Thymus (tissue), 11 donors: ENCODE measurements at regions not wholly inside any gene's neighbourhood (a gene's known extent, or its start where the extent isn't known, plus 50 kb on each side); places are given as distances from the start of the nearest gene placed in this dataset.

Source experiments
- DNase-seq, 9 donors: peaks; one replicate each; pipeline ENCODE4 v3.0.0-alpha.2; 2013; ENCODE audit warnings: low spot score in 9 of 9, low read depth in 6 of 9, missing footprints in 1 of 9
- H3K27ac ChIP-seq, 2 donors: one replicate each; pipeline ENCODE4 v1.5.1; 2013; ENCODE audit warnings: control low read depth in 1 of 2, low read depth in 1 of 2, low read length in 1 of 2, mild to moderate bottlenecking in 1 of 2, moderate library complexity in 1 of 2
- H3K27me3 ChIP-seq, 2 donors: one replicate each; pipeline ENCODE4 v1.5.1; 2013; ENCODE audit warnings: low read length in 1 of 2; ENCODE audit not compliant: control insufficient read depth in 2 of 2, insufficient read depth in 1 of 2
- H3K36me3 ChIP-seq, 2 donors: one replicate each; pipeline ENCODE4 v1.5.1; 2013; ENCODE audit warnings: low read length in 1 of 2, mild to moderate bottlenecking in 1 of 2, moderate library complexity in 1 of 2; ENCODE audit not compliant: control insufficient read depth in 2 of 2, insufficient read depth in 2 of 2
- H3K4me1 ChIP-seq, 2 donors: one replicate each; pipeline ENCODE4 v1.5.1; 2013; ENCODE audit warnings: low read length in 2 of 2; ENCODE audit not compliant: control insufficient read depth in 2 of 2, insufficient read depth in 2 of 2
- H3K4me3 ChIP-seq, 2 donors: one replicate each; pipeline ENCODE4 v1.5.1; 2013; ENCODE audit warnings: low read length in 2 of 2, control low read depth in 1 of 2, mild to moderate bottlenecking in 1 of 2
- H3K9me3 ChIP-seq, 2 donors: one replicate each; pipeline ENCODE4 v1.5.1; 2013; ENCODE audit warnings: low read length in 1 of 2, mild to moderate bottlenecking in 1 of 2; ENCODE audit not compliant: control insufficient read depth in 2 of 2, insufficient read depth in 1 of 2
- WGBS: extraction: QIAGEN DNeasy Blood & Tissue Kit; methylation state at CpG from one replicate; pipeline ENCODE4 v1.1.7; 2013; 5-methylcytosine and 5-hydroxymethylcytosine counted together
- donor health status: healthy.

DNA sequence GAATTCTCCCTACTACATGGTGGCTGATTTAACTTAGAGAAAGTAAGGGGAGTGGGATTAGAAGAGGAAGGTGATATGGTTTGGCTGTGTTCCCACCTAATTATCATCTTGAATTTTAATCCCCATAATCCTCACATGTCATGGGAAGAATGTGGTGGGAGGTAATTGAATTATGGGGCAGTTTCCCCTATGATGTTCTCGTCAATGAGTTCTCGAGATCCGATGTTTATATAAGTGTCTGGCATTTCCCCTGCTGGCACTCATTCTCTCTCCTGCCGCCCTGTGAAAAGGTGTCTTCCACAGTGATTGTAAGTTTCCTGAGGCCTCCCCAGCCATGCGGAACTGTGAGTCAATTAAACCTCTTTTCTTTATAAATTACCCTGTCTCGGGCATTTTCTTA is 169.3 kb downstream of the CASP12 start:
- 96% methylated on average over 6 of the region's 6 CpGs for WGBS
- H3K27me3 ChIP-seq = no peaks in the 10 kb centered on the region
- no peak overlapping the region for H3K27ac ChIP-seq
- no peaks in the 10 kb centered on the region for H3K4me1 ChIP-seq
- H3K36me3 ChIP-seq = no peaks in the 10 kb centered on the region
- H3K4me3 ChIP-seq = no peak overlapping the region
- H3K9me3 ChIP-seq = no peaks in the 10 kb centered on the region
- DNase-seq = no peak

DNA sequence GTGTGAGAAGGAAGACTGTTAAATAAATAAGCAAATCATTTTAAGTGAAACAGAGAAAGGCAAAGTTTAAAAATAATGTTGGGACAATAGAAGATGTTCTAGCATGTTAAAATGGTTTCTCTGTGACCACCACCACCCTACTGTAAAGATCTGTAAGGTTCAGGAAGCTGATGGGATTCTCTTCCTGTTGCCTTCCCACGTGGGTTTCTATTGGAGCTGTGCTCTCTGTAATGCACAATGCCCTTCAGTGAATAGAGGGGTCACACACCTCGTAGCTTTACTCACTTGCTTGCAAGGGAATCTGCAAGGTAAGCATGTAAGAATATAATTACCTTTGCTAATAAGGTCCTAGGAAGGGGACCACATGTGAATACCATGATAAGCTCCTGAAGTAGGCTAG is 170.5 kb downstream of the CASP12 start:
- Histone ChIP-seq H3K27ac (no peak overlapping the region), H3K4me1 (no peaks in the 10 kb centered on the region), H3K36me3 (no peaks in the 10 kb centered on the region), H3K9me3 (no peaks in the 10 kb centered on the region), H3K4me3 (no peak overlapping the region), H3K27me3 (no peaks in the 10 kb centered on the region)
- DNase-seq = no peak
- WGBS = 45% methylated on average over 2 of the region's 2 CpGs

DNA sequence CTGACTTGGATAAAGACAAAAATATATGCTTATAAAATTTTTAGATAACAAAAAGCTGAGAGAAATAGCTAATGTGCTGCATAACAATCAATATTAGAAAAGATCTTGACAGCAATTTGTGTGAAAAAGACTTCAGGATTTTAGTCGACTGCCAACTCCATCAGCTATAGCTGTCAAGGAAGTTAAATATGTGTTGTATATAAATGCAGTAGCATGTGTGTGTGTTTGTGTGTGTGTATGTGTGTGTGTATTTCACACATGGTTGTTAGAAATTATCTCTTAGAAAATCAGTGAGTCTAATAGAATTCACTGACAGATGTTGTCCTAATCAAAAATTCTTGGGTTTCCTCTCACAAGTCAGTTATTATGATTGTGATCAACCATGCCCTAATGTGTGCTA is 171.2 kb downstream of the CASP12 start:
- H3K36me3 ChIP-seq = no peaks in the 10 kb centered on the region
- DNase-seq = no peak
- H3K4me1 ChIP-seq = no peaks in the 10 kb centered on the region

DNA sequence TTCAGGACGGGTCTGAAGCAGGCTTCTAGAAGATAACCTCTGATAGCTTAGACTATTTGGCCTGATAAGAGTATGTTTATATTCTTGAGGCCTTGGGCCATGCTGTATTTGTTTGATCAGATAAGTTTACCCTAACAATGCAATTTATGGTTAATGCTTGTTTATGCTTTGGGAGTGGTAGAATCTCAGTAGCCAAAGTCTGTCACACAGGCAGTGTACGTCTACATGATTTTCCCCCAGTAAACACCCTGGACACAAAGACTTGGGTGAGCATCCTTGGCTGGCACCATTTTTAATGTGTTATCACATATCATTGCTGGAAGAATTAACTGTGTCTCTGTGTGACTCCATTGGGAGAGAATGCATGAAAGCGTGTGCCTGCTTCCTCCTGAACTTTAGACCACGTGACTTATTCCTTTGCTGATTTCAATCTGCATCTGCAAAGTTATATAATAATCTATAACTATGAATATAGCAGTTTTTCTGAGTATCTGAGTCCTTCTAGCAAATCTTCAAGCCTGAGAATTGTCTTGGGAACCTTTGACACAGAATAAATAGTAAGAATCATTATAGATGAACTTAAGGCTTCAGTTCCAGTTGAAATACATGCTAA is 172.4 kb downstream of the CASP12 start:
- no peaks in the 10 kb centered on the region for H3K9me3 ChIP-seq
- no peaks in the 10 kb centered on the region for H3K27me3 ChIP-seq
- WGBS = 96% methylated on average over 4 of the region's 4 CpGs
- no peak for DNase-seq
- H3K36me3 ChIP-seq = no peaks in the 10 kb centered on the region
- no peaks in the 10 kb centered on the region for H3K4me1 ChIP-seq
- no peak overlapping the region for H3K27ac ChIP-seq
- H3K4me3 ChIP-seq = no peak overlapping the region

More for the DNA sequence above, 171.2 kb downstream of the CASP12 start:
- H3K4me3 ChIP-seq = no peak overlapping the region
- 99% methylated on average over 1 of the region's 1 CpG for WGBS
- no peak overlapping the region for H3K27ac ChIP-seq
- H3K27me3 ChIP-seq = no peaks in the 10 kb centered on the region
- H3K9me3 ChIP-seq = no peaks in the 10 kb centered on the region

GRCh38 chr11:104713401-104713800 is 184.9 kb downstream of the CASP12 start:
- H3K4me1 ChIP-seq = no peaks in the 10 kb centered on the region
- H3K9me3 ChIP-seq = no peaks in the 10 kb centered on the region
- DNase-seq = no peak
- H3K27ac ChIP-seq = no peak overlapping the region
- H3K27me3 ChIP-seq = no peaks in the 10 kb centered on the region
- 93% methylated on average over 1 of the region's 1 CpG for WGBS
- no peaks in the 10 kb centered on the region for H3K36me3 ChIP-seq
- no peak overlapping the region for H3K4me3 ChIP-seq

- Histone ChIP-seq H3K4me1 (peaks cover 0 to 7% of the 10 kb centered on the region in 2 donors), H3K36me3 (no peaks in the 10 kb centered on the region), H3K4me3 (peak overlapping the region; percentile 3 to 10), H3K9me3 (no peaks in the 10 kb centered on the region), H3K27me3 (no peaks in the 10 kb centered on the region), H3K27ac (peak overlapping the region; percentile 53 to 80)
- 13% methylated on average over 4 of the region's 4 CpGs for WGBS
- peak; percentile 33 to 88 (median 57) for DNase-seq
Observed at GRCh38 chr11:104705490-104706190, 192.6 kb downstream of the CASP12 start.

GRCh38 chr11:104704888-104705287 is 193.4 kb downstream of the CASP12 start:
- DNase-seq = peak in 1 of 9 donors; percentile 2
- no peak overlapping the region for H3K4me3 ChIP-seq
- H3K36me3 ChIP-seq = no peaks in the 10 kb centered on the region
- no peaks in the 10 kb centered on the region for H3K27me3 ChIP-seq
- peak overlapping the region in 1 of 2 donors; percentile 53 for H3K27ac ChIP-seq
- peaks cover 0 to 7% of the 10 kb centered on the region in 2 donors for H3K4me1 ChIP-seq
- no peaks in the 10 kb centered on the region for H3K9me3 ChIP-seq
- WGBS = 73% methylated on average over 1 of the region's 1 CpG

GRCh38 chr11:104704146-104704830 is 194.0 kb downstream of the CASP12 start:
- peak in 1 of 9 donors; percentile 10 for DNase-seq

GRCh38 chr11:104700609-104701008 is 197.7 kb downstream of the CASP12 start:
- no peak overlapping the region for H3K27ac ChIP-seq
- no peaks in the 10 kb centered on the region for H3K27me3 ChIP-seq
- no peaks in the 10 kb centered on the region for H3K9me3 ChIP-seq
- peak in 1 of 9 donors; percentile 45 for DNase-seq
- H3K36me3 ChIP-seq = no peaks in the 10 kb centered on the region
- no peak overlapping the region for H3K4me3 ChIP-seq
- peaks cover 0 to 5% of the 10 kb centered on the region in 2 donors for H3K4me1 ChIP-seq

More at GRCh38 chr11:104704146-104704830, 194.0 kb downstream of the CASP12 start:
- Histone ChIP-seq H3K4me1 (peaks cover 0 to 7% of the 10 kb centered on the region in 2 donors), H3K9me3 (no peaks in the 10 kb centered on the region), H3K27me3 (no peaks in the 10 kb centered on the region), H3K36me3 (no peaks in the 10 kb centered on the region), H3K4me3 (no peak overlapping the region), H3K27ac (no peak overlapping the region)
- 99% methylated on average over 2 of the region's 2 CpGs for WGBS
